Peyer's patch (tissue), 4 donors: ENCODE measurements at regions not wholly inside any gene's neighbourhood (a gene's known extent, or its start where the extent isn't known, plus 50 kb on each side); places are given as distances from the start of the nearest gene placed in this dataset.

Experiments
- POLR2A ChIP-seq, 2 donors: fragments of 450-650 bp; IDR thresholded peaks; one replicate each; pipeline ENCODE4 v1.5.1; 2017; ENCODE audit warnings: antibody characterized with exemption in 2 of 2, mild to moderate bottlenecking in 2 of 2, moderate library complexity in 2 of 2
- TF ChIP-seq, protein P1 (sequence below), 6 experiments: fragments of 450-650 bp in 4 of 6; fragments of 200-600 bp in 2 of 6; sonication (generic) in 1 of 6; IDR thresholded peaks; one replicate each; pipeline ENCODE4 v1.5.1; 2017 to 2019; ENCODE audit warnings: antibody characterized with exemption in 6 of 6, mild to moderate bottlenecking in 3 of 6, moderate library complexity in 1 of 6

- TF ChIP-seq, protein P1, sequence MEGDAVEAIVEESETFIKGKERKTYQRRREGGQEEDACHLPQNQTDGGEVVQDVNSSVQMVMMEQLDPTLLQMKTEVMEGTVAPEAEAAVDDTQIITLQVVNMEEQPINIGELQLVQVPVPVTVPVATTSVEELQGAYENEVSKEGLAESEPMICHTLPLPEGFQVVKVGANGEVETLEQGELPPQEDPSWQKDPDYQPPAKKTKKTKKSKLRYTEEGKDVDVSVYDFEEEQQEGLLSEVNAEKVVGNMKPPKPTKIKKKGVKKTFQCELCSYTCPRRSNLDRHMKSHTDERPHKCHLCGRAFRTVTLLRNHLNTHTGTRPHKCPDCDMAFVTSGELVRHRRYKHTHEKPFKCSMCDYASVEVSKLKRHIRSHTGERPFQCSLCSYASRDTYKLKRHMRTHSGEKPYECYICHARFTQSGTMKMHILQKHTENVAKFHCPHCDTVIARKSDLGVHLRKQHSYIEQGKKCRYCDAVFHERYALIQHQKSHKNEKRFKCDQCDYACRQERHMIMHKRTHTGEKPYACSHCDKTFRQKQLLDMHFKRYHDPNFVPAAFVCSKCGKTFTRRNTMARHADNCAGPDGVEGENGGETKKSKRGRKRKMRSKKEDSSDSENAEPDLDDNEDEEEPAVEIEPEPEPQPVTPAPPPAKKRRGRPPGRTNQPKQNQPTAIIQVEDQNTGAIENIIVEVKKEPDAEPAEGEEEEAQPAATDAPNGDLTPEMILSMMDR (IDR thresholded peaks at IDR 0.05): no peak
- TF ChIP-seq POLR2A (IDR thresholded peaks at IDR 0.05): no peak
Measured at GRCh38 chr1:209531006-209531405, 52.5 kb upstream of the CAMK1G start.
